Urinary bladder (tissue), 3 donors: ENCODE measurements at regions not wholly inside any gene's neighbourhood (a gene's known extent, or its start where the extent isn't known, plus 50 kb on each side); places are given as distances from the start of the nearest gene placed in this dataset.
"Not testable (repeated sequence)": the region's sequence is repeated elsewhere in the genome, so short reads cannot be mapped to it uniquely, and the experiment has no call there.

Source experiments
- DNase-seq: peaks from one replicate; pipeline ENCODE4 v3.0.0-alpha.2; 2015; ENCODE audit errors: extremely low spot score
- H3K27ac ChIP-seq: one replicate; pipeline ENCODE4 v1.5.1; 2013; ENCODE audit warnings: low read depth, mild to moderate bottlenecking, moderate library complexity
- H3K36me3 ChIP-seq: one replicate; pipeline ENCODE4 v1.6.1; 2013; ENCODE audit warnings: mild to moderate bottlenecking, moderate library complexity; ENCODE audit not compliant: insufficient read depth
- H3K4me1 ChIP-seq: one replicate; pipeline ENCODE4 v1.6.1; 2013; ENCODE audit warnings: mild to moderate bottlenecking, moderate library complexity; ENCODE audit not compliant: insufficient read depth
- H3K4me3 ChIP-seq: one replicate; pipeline ENCODE4 v1.5.1; 2013; ENCODE audit warnings: low read depth, low read length
- WGBS: extraction: QIAGEN DNeasy Blood & Tissue Kit; methylation state at CpG from one replicate; pipeline ENCODE4 v1.1.7; 2013; 5-methylcytosine and 5-hydroxymethylcytosine counted together
- donor health status: healthy with polysubstance abuse.
- donor health status: healthy.

DNA sequence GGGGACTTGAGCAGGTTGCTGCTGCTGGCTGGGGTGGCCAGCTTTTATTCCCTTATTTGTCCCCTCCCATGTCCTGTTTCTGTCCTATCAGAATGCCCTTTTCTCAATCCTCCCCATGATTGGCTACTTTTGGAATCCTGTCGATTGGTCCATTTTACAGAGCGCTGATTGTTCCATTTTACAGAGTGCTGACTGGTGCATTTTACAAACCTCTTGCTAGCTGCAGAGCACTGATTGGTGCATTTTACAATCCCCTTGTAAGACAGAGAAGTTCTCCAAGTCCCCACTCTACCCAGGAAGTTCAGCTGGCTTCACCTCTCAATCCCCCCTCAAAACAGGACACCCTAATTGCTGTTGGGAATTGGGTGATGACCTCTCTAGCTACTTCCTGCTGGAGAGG, 608.0 kb downstream of the C12orf50 start:
- DNase-seq, H3K4me1 ChIP-seq, H3K4me3 ChIP-seq, H3K27ac ChIP-seq, H3K36me3 ChIP-seq: not testable (repeated sequence)
- 97% methylated on average over 2 of the region's 2 CpGs for WGBS

DNA sequence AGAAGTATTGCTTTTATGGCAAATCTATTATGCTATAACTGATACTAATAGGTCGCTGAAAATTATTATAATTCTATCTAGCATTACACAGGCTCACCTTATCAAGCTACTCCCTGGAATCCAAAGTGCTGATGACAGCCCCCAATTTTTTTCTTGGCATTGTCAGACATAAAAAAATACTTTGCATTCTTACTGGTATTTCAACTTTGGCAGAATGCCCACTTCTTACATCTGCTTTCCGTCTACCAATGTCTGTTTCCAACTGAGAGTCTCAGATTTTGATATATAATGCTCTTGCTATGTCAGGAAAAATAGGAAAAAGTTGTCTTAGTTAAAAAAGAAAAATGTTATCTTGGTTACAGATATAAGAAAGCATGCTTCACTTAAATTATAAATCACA, 615.4 kb downstream of the C12orf50 start:
- Histone ChIP-seq H3K4me3 (no peak overlapping the region), H3K36me3 (no peaks in the 10 kb centered on the region), H3K27ac (no peak overlapping the region), H3K4me1 (no peaks in the 10 kb centered on the region)
- WGBS: 29% methylated on average over 2 of the region's 2 CpGs
- no peak for DNase-seq

DNA sequence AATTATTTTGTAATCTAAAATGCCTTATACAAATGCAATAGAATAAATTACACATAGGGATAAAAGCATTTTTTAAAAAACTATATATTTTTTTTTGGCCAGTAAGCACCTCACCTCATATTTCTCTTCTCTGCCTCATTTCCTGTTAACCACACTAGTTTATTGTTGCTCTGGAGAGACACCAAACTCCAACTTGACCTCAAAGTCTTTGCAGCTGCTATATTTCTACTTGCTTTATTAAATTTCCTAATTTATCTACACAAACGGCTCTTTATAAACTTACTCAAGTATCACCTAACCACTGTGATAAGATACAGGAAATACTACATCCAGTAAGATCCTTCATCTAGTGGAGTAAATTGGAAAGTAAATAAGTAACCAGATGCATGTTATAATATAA, 622.3 kb downstream of the C12orf50 start:
- WGBS: 18% methylated on average over 1 of the region's 1 CpG
- H3K4me3 ChIP-seq: no peak overlapping the region
- DNase-seq: no peak
- H3K4me1 ChIP-seq: no peaks in the 10 kb centered on the region
- no peak overlapping the region for H3K27ac ChIP-seq
- H3K36me3 ChIP-seq: no peaks in the 10 kb centered on the region

DNA sequence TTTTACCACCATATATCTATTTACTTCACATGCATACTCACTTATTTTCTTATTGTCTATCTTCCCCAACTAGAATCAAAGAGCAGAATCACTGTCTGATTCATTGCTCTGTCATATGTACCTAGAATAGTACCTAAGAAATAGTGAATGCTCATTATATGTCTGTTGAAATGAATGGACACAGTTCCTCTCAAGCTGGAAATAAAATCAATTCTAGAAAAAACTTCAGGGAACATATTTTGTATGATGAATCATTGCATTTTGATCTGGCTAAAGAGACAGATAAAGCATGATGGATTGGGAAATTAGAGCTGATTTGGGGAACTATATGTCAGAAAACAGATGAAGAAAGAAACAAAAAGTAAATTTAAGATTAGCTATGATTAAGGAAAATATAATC, 623.3 kb downstream of the C12orf50 start:
- Histone ChIP-seq H3K4me3 (no peak overlapping the region), H3K27ac (no peak overlapping the region), H3K36me3 (no peaks in the 10 kb centered on the region), H3K4me1 (no peaks in the 10 kb centered on the region)
- no peak for DNase-seq

DNA sequence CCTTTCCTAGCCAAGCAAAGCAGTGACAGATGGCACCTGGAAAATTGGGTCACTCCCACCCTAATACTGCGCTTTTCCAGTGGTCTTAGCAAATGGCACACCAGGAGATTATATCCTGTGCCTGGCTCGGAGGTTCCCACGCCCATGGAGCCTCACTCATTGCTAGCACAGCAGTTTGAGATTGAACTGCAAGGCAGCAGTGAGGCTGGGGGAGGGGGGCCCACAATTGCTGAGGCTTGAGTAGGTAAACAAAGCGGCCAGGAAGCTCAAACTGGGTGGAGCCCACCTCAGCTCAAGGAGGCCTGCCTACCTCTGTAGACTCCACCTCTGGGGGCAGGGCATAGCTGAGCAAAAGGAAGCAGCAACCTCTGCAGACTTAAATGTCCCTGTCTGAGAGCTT, 635.0 kb downstream of the C12orf50 start:
- H3K36me3 ChIP-seq, H3K4me1 ChIP-seq, H3K4me3 ChIP-seq, DNase-seq, H3K27ac ChIP-seq: not testable (repeated sequence)
- WGBS: 84% methylated on average over 4 of the region's 4 CpGs

DNA sequence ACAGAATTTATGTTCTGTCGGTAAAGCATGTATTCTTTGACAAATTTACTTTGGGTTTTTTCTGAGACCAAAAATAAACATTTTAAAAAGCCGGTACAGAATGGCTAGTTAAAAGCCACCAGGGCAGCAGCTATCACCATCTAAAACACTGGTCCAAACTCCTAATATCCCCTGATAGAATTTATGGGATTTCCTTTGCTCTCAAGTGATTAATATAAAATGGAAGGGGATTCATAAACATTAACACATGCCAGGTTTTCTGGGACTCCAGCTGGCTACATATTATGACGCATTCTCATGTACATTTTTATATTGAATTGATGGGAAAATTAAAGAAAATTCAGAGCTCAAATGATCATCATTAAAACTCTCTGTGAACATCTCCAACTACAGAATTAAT, 640.8 kb downstream of the C12orf50 start:
- H3K4me1 ChIP-seq: no peaks in the 10 kb centered on the region
- H3K27ac ChIP-seq: no peak overlapping the region
- no peak for DNase-seq
- no peak overlapping the region for H3K4me3 ChIP-seq
- H3K36me3 ChIP-seq: no peaks in the 10 kb centered on the region
- WGBS: 47% methylated on average over 3 of the region's 3 CpGs

DNA sequence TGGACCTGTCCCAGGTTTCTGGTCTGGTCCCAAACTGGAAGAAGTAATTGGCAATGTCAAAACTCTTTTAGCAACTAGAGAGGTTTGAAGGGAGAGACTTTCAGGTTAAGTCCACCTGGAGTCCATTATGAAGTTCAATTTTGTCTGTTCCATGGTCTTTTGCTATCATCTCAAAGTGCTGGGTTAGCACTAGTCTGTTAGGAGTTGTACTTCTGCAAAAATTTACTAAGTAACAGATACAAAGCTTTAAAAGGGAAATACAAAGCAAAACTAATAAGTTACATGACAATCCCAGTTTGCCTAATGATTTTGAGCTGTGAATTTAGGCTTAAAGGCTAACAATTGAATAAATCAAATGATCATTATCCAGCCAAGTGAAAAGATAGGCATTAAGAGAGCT, 643.9 kb downstream of the C12orf50 start:
- no peak overlapping the region for H3K4me3 ChIP-seq
- no peaks in the 10 kb centered on the region for H3K36me3 ChIP-seq
- no peak for DNase-seq
- no peaks in the 10 kb centered on the region for H3K4me1 ChIP-seq
- H3K27ac ChIP-seq: no peak overlapping the region

DNA sequence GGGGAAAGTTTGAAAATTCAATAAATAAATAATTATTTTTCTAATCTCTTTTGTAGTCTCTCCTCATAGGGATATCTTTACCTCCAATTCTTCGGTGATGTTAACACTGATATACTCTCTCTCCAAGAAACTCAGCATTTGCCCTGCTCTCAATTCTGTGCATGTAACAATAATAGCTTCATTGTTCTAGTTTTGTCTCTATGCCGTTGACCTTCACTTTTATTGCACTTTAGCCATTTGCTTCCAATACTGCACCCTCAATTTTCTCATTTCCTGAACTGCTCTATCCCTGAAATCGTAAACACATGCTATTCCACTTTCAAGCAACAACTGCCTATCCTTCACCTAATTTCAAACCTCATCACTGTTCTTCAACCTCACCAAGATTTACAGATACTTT, 645.0 kb downstream of the C12orf50 start:
- Histone ChIP-seq H3K4me3 (no peak overlapping the region), H3K27ac (no peak overlapping the region), H3K36me3 (no peaks in the 10 kb centered on the region), H3K4me1 (no peaks in the 10 kb centered on the region)
- WGBS: 67% methylated on average over 3 of the region's 3 CpGs
- DNase-seq: no peak

DNA sequence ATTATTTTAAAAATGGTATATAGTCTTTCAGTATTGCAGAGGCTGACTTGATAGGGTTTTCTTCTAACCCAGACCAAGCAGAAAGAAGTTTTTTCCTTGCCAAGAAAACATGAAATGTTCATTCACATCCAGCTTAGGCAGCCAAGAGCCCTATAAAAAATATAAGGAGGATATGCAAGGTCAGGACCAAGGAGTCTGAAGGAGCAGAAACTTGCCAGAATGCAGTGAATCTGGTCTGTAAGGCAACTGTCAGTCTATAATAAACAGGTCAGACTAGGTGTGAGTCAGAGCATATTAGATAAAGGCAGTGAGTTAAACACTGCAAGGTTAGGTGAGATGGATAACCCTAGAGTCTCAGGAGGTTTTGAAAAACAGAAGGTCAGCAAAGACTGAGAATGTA, 645.5 kb downstream of the C12orf50 start:
- Histone ChIP-seq H3K36me3 (no peaks in the 10 kb centered on the region), H3K4me3 (no peak overlapping the region), H3K27ac (no peak overlapping the region), H3K4me1 (no peaks in the 10 kb centered on the region)
- DNase-seq: peak; percentile 29

DNA sequence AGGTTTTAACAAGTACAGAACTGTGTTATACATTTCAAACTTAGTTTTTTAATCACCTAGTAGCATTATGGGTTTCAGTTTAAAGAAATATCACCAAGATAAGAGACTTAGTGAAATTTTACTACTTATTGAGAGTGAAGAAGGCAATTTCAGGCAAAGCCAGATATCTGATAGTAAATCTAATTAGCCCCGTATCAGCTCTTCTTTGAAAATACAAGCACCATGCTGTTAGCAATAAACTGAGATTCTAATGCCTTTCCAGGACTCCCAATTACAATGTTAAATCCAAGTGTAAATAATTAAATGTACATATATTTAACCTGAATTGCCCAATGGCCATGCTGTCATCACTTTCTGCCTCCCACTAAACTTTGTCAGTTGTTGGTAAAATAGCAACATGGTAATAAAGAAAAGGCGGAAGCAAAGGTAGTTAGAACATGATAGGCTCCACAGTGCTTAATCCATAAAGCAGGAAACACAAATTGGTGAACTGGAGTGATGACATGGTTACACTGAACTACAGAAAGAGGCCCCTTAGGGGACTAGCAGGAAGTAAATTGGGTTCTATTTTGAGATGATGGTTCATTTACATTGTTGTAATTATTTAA, 646.1 kb downstream of the C12orf50 start:
- Histone ChIP-seq H3K36me3 (no peaks in the 10 kb centered on the region), H3K4me1 (no peaks in the 10 kb centered on the region), H3K4me3 (no peak overlapping the region), H3K27ac (no peak overlapping the region)
- no peak for DNase-seq
- WGBS: 81% methylated on average over 2 of the region's 2 CpGs

DNA sequence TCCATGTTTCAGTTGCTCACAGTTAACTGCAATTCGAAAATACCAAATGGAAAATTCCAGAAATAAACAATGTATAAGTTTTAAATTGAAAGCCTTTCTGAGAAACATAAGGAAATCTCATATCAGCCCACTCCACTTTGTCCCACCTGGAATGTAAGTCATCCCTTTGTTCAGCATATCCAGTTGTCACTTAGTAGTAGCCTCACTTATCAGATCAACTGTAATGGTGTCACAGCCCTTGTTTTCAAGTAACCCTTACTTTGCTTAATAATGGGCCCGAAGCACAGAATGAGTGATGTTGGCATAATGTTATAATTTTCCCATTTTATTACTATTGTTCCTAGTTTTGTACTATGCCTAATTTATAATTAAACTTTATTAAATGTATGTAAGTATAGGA, 646.8 kb downstream of the C12orf50 start:
- Histone ChIP-seq H3K27ac (no peak overlapping the region), H3K36me3 (no peaks in the 10 kb centered on the region), H3K4me1 (no peaks in the 10 kb centered on the region), H3K4me3 (no peak overlapping the region)
- no peak for DNase-seq
- WGBS: 89% methylated on average over 2 of the region's 2 CpGs

DNA sequence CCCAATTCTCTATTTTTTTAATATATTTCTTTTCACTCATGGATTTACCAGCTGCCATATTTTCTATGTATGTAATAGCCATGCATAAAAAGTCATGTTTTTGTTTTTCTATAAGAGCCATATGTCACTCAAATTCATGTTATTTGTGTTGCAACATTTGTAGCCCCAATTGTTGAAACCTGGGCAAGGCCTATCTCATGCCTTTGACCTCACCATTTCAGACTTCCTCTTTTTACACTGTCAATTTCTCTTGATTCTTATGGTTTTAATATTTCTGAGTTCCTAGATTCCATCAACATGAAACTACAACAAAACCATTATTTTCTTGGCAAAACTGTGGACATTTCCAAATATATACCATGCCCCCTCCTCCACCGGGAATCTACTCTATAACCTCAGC, 647.5 kb downstream of the C12orf50 start:
- no peaks in the 10 kb centered on the region for H3K4me1 ChIP-seq
- WGBS: 82% methylated on average over 1 of the region's 1 CpG
- H3K36me3 ChIP-seq: no peaks in the 10 kb centered on the region
- DNase-seq: no peak
- no peak overlapping the region for H3K4me3 ChIP-seq
- H3K27ac ChIP-seq: no peak overlapping the region

DNA sequence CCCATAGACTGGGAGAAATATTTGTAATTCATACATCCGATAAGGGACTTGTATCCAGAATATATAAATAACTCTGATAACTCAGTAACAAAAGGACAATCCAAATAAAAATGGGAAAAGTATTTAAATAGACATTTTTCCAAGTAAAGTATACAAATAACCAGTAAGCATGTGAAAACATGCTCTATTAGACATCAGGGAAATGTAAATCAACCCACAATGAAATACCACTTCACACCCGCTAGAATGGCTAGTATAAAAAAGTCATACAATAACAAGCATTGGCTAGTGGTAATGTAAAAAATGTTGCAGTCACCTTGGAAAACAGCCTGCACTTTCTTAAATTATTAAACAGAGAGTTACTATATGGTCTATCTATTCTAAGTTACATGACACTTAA, 650.7 kb downstream of the C12orf50 start:
- no peak for DNase-seq
- Histone ChIP-seq H3K4me1 (no peaks in the 10 kb centered on the region), H3K36me3 (no peaks in the 10 kb centered on the region), H3K27ac (no peak overlapping the region), H3K4me3 (no peak overlapping the region)
- WGBS: 46% methylated on average over 2 of the region's 2 CpGs

DNA sequence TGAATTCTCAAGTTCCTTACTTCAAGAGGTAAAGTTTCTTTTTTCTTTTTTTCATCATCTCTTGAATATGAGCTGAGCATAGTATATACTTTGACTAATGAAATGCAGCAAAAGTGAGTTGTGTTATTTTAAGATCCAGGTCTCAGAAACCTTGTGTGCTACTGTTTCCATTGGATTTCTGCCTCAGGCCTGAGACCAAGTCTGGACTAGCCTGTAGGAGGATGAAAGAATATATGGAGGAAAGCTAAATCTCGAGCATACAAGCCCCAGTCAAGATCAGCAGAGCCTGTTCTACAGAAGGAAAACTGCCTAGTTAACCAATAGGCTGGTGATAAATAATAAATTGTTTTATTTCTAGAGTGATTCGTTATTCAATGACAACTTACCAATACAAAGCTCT, 652.5 kb downstream of the C12orf50 start:
- Histone ChIP-seq H3K27ac (no peak overlapping the region), H3K4me1 (no peaks in the 10 kb centered on the region), H3K36me3 (no peaks in the 10 kb centered on the region), H3K4me3 (no peak overlapping the region)
- 82% methylated on average over 2 of the region's 2 CpGs for WGBS
- DNase-seq: no peak

DNA sequence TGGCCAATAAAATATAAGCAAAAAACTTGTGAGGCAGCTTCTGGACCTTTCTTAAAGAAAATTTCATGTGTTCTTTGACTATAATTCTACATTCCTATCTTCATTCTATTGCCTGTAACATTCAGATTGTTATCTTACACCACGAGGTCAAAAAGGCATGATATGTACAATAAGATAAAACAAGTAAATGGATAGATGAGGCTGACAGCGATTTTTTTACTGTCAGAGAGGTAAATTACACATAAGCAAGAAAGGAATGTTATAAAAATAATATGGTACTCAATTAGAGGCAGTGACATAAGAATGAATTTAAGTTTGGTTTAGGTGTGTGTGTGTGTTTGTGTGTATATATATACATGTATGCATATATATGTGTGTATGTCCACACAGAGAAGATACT, 660.0 kb downstream of the C12orf50 start:
- WGBS: 30% methylated on average over 2 of the region's 2 CpGs
- Histone ChIP-seq H3K4me1 (no peaks in the 10 kb centered on the region), H3K4me3 (no peak overlapping the region), H3K36me3 (no peaks in the 10 kb centered on the region), H3K27ac (no peak overlapping the region)
- DNase-seq: no peak
